Body of pancreas (tissue), 4 donors: ENCODE measurements at regions not wholly inside any gene's neighbourhood (a gene's known extent, or its start where the extent isn't known, plus 50 kb on each side); places are given as distances from the start of the nearest gene placed in this dataset.
"Not testable (repeated sequence)": the region's sequence is repeated elsewhere in the genome, so short reads cannot be mapped to it uniquely, and the experiment has no call there.

Experiments used
- CTCF ChIP-seq, 7 experiments: fragments of 450-650 bp in 4 of 7; fragments of 200-600 bp in 3 of 7; sonication (generic) in 3 of 7; IDR thresholded peaks; one replicate each; pipeline ENCODE4 v1.5.1; 2016 to 2019; ENCODE audit warnings: antibody characterized with exemption in 7 of 7
- POLR2A ChIP-seq, 3 donors: fragments of 450-650 bp; IDR thresholded peaks; one replicate each; pipeline ENCODE4 v1.6.1; 2016; ENCODE audit warnings: antibody characterized with exemption in 3 of 3, mild to moderate bottlenecking in 2 of 3

DNA sequence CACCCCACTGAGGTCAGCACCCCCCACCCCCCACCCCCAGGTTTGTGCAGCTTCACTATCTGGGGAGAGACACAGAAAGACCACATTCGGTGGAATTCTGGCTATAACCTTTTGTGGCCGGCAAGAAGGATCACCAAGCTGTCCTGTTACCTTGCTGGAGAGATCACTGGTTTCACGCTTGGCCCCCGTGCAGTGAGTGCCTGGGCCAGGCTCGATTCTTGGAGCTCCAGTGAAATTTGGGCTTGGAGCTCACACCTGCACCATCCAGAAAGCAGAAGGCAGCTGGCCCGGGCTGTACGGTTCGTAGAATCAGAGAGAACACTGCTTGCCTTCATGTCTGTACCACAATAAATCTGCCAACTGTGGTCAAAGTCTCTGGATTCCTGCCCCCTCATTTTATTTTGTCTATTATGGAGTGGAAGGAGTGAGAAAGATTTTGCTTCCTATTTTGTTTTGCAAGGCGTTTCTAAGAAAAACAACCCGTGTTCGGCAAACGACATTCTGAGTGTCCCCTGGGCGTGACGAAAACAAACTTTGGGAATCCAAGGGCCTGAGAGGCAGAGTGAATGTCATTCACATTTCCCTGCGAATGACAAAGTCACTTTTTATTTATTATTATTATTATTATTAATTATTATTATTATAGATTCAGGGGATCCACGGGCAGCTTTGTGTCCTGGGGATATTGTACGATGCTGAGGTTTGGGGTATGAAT is 2845.2 kb downstream of the RPIA start:
- TF ChIP-seq CTCF, POLR2A (IDR thresholded peaks at IDR 0.05): not testable (repeated sequence)
